A673 (cell line): ENCODE measurements at regions not wholly inside any gene's neighbourhood (a gene's known extent, or its start where the extent isn't known, plus 50 kb on each side); places are given as distances from the start of the nearest gene placed in this dataset.

Experiments used
- BruUV-seq: library from RNA; stranded (reverse); fragments of 400-500 nt; replicated peaks from 2 replicates; lab custom pipeline; 2021; lab: Mats Ljungman, UMichigan
- CTCF ChIA-PET: fragments of 300-600 bp; sonication (Branson Sonifier 250); formaldehyde crosslinking; loops from one replicate; lab custom pipeline; 2022; ENCODE audit warnings: antibody characterized with exemption; lab: Charles Lee
- POLR2A ChIA-PET: fragments of 300-600 bp; sonication (Branson Sonifier 250); formaldehyde crosslinking; loops from one replicate; lab custom pipeline; 2022; ENCODE audit warnings: antibody characterized with exemption; ENCODE audit not compliant: low non-redundant PET; lab: Charles Lee
- DNase-seq: peaks from one replicate; pipeline ENCODE4 v3.0.0-alpha.2; 2015; ENCODE audit warnings: low spot score
- H3K27ac ChIP-seq: fragments of 200-600 bp; sonication (generic); 2 replicates; pipeline ENCODE4 v1.5.1; 2016; ENCODE audit warnings: mixed run types, low read depth, mild to moderate bottlenecking, mixed read lengths, antibody characterized with exemption, low read length; ENCODE audit not compliant: poor library complexity, severe bottlenecking
- H3K27me3 ChIP-seq: fragments of 200-600 bp; sonication (generic); replicated peaks from 2 replicates; pipeline ENCODE4 v1.6.1; 2017; ENCODE audit warnings: mixed run types, low read depth, mild to moderate bottlenecking, mixed read lengths, antibody characterized with exemption, low read length; ENCODE audit not compliant: insufficient read depth, poor library complexity
- H3K36me3 ChIP-seq: fragments of 200-600 bp; sonication (generic); 2 replicates; pipeline ENCODE4 v1.6.1; 2016; ENCODE audit warnings: mixed run types, mild to moderate bottlenecking, mixed read lengths, antibody characterized with exemption, low read length; ENCODE audit not compliant: insufficient read depth, poor library complexity, severe bottlenecking
- H3K4me1 ChIP-seq: fragments of 200-600 bp; sonication (generic); 2 replicates; pipeline ENCODE4 v1.6.1; 2017; ENCODE audit warnings: mixed run types, mild to moderate bottlenecking, mixed read lengths, antibody characterized with exemption, low read length; ENCODE audit not compliant: insufficient read depth, poor library complexity, severe bottlenecking
- H3K4me3 ChIP-seq: fragments of 200-600 bp; sonication (generic); 2 replicates; pipeline ENCODE4 v1.5.1; 2016; ENCODE audit warnings: low read depth, mixed run types, mild to moderate bottlenecking, mixed read lengths, low read length; ENCODE audit not compliant: poor library complexity, severe bottlenecking
- H3K9me3 ChIP-seq: fragments of 200-600 bp; sonication (generic); 2 replicates; pipeline ENCODE4 v1.6.1; 2016; ENCODE audit warnings: mixed run types, low read depth, mild to moderate bottlenecking, mixed read lengths, antibody characterized with exemption, low read length; ENCODE audit not compliant: poor library complexity, severe bottlenecking
- CTCF ChIP-seq: fragments of 300-800, 200-600 bp; sonication (generic); conservative IDR thresholded peaks from 2 replicates; pipeline ENCODE4 v1.5.1; 2017; ENCODE audit warnings: low read depth, mild to moderate bottlenecking, antibody characterized with exemption, low read length, moderate library complexity, mixed read lengths
- EZH2 ChIP-seq: fragments of 200-600 bp; sonication (generic); IDR thresholded peaks from 2 replicates; pipeline ENCODE4 v1.6.1; 2017; ENCODE audit warnings: borderline replicate concordance, low read depth, mild to moderate bottlenecking, mixed read lengths, antibody characterized with exemption, low read length; ENCODE audit not compliant: poor library complexity, severe bottlenecking
- intact Hi-C: fragments of 100-400 bp; cut with micrococcal nuclease; formaldehyde crosslinking; loops from one replicate; pipeline ENCODE4 v1.10.0; 2022; ENCODE audit not compliant: unreplicated experiment

- CTCF ChIA-PET, result no interaction called here
Observed at GRCh38 chr22:48151641-48152040, 1389.2 kb downstream of the TBC1D22A start.

GRCh38 chr22:48147831-48148230 is 1385.4 kb downstream of the TBC1D22A start:
- DNase-seq, result no peak
- H3K36me3 ChIP-seq, result no peaks in the 10 kb centered on the region
- H3K27ac ChIP-seq, result no peak overlapping the region
- peaks cover 38% of the 10 kb centered on the region for H3K27me3 ChIP-seq
- no peak overlapping the region for H3K4me3 ChIP-seq
- no peaks in the 10 kb centered on the region for H3K9me3 ChIP-seq
- BruUV-seq, result no TSS peak
- ChIA-PET POLR2A (no interaction called here), CTCF (no interaction called here)
- intact Hi-C loops, result no loop called here
- TF ChIP-seq CTCF, result no peak
- no peak for TF ChIP-seq EZH2
- H3K4me1 ChIP-seq, result no peaks in the 10 kb centered on the region

More at GRCh38 chr22:48151641-48152040, 1389.2 kb downstream of the TBC1D22A start:
- intact Hi-C loops, result no loop called here
- POLR2A ChIA-PET, result no interaction called here
- Histone ChIP-seq H3K4me3 (no peak overlapping the region), H3K4me1 (no peaks in the 10 kb centered on the region), H3K27me3 (peaks cover 14% of the 10 kb centered on the region), H3K27ac (no peak overlapping the region), H3K9me3 (no peaks in the 10 kb centered on the region), H3K36me3 (no peaks in the 10 kb centered on the region)
- TF ChIP-seq EZH2 (no peak), CTCF (no peak)
- DNase-seq, result no peak
- no TSS peak for BruUV-seq

GRCh38 chr22:48147404-48147803 is 1385.0 kb downstream of the TBC1D22A start:
- H3K9me3 ChIP-seq, result no peaks in the 10 kb centered on the region
- CTCF ChIA-PET, result no interaction called here
- no peak overlapping the region for H3K4me3 ChIP-seq
- H3K4me1 ChIP-seq, result no peaks in the 10 kb centered on the region
- no peak for DNase-seq
- TF ChIP-seq CTCF (no peak), EZH2 (no peak)
- no peaks in the 10 kb centered on the region for H3K36me3 ChIP-seq
- intact Hi-C loops, result no loop called here
- no TSS peak for BruUV-seq
- peaks cover 39% of the 10 kb centered on the region for H3K27me3 ChIP-seq
- POLR2A ChIA-PET, result no interaction called here
- no peak overlapping the region for H3K27ac ChIP-seq
